Effector memory CD4-positive, alpha-beta T cell (primary cell): ENCODE measurements at regions not wholly inside any gene's neighbourhood (a gene's known extent, or its start where the extent isn't known, plus 50 kb on each side); places are given as distances from the start of the nearest gene placed in this dataset.

Source experiments
- DNase-seq, 3 donors: peaks; one replicate each; pipeline ENCODE4 v3.0.0-alpha.2; 2020
- H3K27ac ChIP-seq: 2 replicates; pipeline ENCODE4 v1.7.0; 2013; ENCODE audit warnings: mild to moderate bottlenecking, low read length, moderate library complexity; ENCODE audit not compliant: insufficient read depth, poor library complexity, severe bottlenecking
- H3K27me3 ChIP-seq: replicated peaks from 2 replicates; pipeline ENCODE4 v1.7.0; 2013; ENCODE audit warnings: mild to moderate bottlenecking, low read length; ENCODE audit not compliant: insufficient read depth, control insufficient read depth, poor library complexity, severe bottlenecking
- H3K36me3 ChIP-seq: 2 replicates; pipeline ENCODE4 v1.7.0; 2013; ENCODE audit warnings: mild to moderate bottlenecking, low read length, moderate library complexity; ENCODE audit not compliant: control insufficient read depth, insufficient read depth
- H3K4me1 ChIP-seq: 2 replicates; pipeline ENCODE4 v1.7.0; 2013; ENCODE audit warnings: low read length, mild to moderate bottlenecking; ENCODE audit not compliant: control insufficient read depth, insufficient read depth, poor library complexity, severe bottlenecking
- H3K4me3 ChIP-seq: 2 replicates; pipeline ENCODE4 v1.7.0; 2013; ENCODE audit warnings: low read length, low read depth, mild to moderate bottlenecking; ENCODE audit not compliant: insufficient read depth, poor library complexity, severe bottlenecking
- H3K9me3 ChIP-seq: 2 replicates; pipeline ENCODE4 v1.7.0; 2013; ENCODE audit warnings: mild to moderate bottlenecking, low read length, moderate library complexity; ENCODE audit not compliant: control insufficient read depth

DNA sequence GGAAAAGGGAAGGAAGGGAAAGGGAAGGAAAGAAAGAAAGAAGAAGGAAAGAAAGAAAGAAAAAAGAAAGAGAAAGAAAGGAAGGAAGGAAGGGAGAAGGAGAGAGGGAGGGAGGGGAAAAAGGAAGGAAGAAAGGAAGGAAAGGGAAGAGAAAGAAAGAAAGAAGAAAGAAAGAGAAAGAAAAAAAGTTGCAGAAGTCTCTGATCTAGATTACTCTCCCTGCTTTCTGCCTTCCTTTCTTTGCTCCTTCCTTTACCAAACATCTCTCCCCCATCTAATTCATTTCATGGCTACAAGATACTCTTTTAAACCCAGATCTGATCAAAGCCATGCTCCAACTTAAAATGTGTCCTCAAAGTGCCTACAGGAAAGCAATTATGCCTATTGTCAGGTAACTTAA lies 148.6 kb downstream of the KIT start:
- Histone ChIP-seq H3K9me3 (no peaks in the 10 kb centered on the region), H3K27ac (no peak overlapping the region), H3K4me1 (no peaks in the 10 kb centered on the region), H3K36me3 (no peaks in the 10 kb centered on the region), H3K4me3 (no peak overlapping the region), H3K27me3 (no peaks in the 10 kb centered on the region)
- no peak for DNase-seq

- DNase-seq, result no peak
- no peaks in the 10 kb centered on the region for H3K27me3 ChIP-seq
- H3K36me3 ChIP-seq, result no peaks in the 10 kb centered on the region
- H3K4me3 ChIP-seq, result no peak overlapping the region
- H3K27ac ChIP-seq, result no peak overlapping the region
- H3K4me1 ChIP-seq, result no peaks in the 10 kb centered on the region
- no peaks in the 10 kb centered on the region for H3K9me3 ChIP-seq
Observed at GRCh38 chr4:54802336-54802735, 144.6 kb downstream of the KIT start.

- Histone ChIP-seq H3K9me3 (no peaks in the 10 kb centered on the region), H3K27ac (no peak overlapping the region), H3K4me3 (no peak overlapping the region), H3K27me3 (no peaks in the 10 kb centered on the region), H3K4me1 (no peaks in the 10 kb centered on the region), H3K36me3 (no peaks in the 10 kb centered on the region)
- no peak for DNase-seq
Observed at GRCh38 chr4:54800831-54801530, 143.2 kb downstream of the KIT start.

DNA sequence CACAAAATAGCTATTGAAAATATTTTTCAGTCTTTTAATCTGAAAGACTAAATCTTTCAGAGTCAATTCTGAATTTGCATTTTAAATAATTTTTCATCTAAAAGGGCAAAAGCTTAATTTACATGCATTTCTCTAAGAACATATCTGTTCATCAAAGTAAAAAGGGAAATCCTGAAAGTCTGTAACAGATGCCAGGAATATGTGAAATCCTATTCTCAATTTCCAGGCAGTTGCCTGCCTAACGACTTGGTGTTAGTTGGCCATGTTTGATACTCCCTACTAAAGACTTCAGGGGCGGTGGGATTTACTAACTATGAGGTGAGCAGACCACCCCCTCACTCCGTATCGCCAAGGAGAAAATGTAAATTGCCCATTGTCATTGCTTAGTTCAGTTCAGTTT lies 136.8 kb downstream of the KIT start:
- Histone ChIP-seq H3K9me3 (no peaks in the 10 kb centered on the region), H3K27ac (no peak overlapping the region), H3K4me3 (no peak overlapping the region), H3K4me1 (no peaks in the 10 kb centered on the region), H3K36me3 (no peaks in the 10 kb centered on the region), H3K27me3 (no peaks in the 10 kb centered on the region)
- no peak for DNase-seq

DNA sequence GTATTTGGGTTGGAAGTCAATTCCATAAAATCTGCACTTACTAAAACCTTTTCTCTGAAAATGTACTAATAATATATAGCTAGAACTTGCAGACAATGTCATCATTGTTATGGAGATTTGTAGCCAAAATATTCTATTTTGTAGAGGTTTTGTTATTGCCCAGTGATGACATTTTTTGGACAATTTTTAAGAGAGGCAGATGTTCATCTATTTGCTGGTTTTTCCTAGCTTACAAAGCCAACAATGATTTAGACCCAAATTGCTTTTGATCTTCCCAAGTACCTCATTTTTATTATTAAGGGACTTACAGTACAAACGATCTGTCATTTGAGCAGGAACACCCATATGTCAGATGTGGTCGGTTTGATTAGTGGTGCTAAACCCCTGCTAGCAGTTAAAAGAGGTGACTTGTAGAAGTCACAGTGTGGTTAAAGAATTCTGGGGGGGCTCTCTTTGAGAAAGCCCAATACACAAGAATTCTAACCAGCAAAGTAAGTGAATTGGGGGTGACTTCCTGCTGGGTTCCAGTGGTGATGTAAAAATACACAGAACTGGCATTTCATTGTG lies 136.2 kb downstream of the KIT start:
- Histone ChIP-seq H3K27ac (no peak overlapping the region), H3K4me3 (no peak overlapping the region), H3K4me1 (no peaks in the 10 kb centered on the region), H3K9me3 (no peaks in the 10 kb centered on the region), H3K27me3 (no peaks in the 10 kb centered on the region), H3K36me3 (no peaks in the 10 kb centered on the region)
- DNase-seq, result no peak
